SW480 (cell line): ENCODE measurements at regions not wholly inside any gene's neighbourhood (a gene's known extent, or its start where the extent isn't known, plus 50 kb on each side); places are given as distances from the start of the nearest gene placed in this dataset.
A peak's percentile ranks its signal among the peaks of the same experiment; 100 is the strongest.
"Not testable (repeated sequence)": the region's sequence is repeated elsewhere in the genome, so short reads cannot be mapped to it uniquely, and the experiment has no call there.

Source experiments
- DNase-seq: peaks from one replicate; pipeline ENCODE4 v3.0.0-alpha.2; 2016; ENCODE audit warnings: low spot score

GRCh38 chr6:155660251-155660977 is 204.8 kb upstream of the NOX3 start:
- DNase-seq: no peak

GRCh38 chr6:155656024-155656423 is 200.4 kb upstream of the NOX3 start:
- no peak for DNase-seq

GRCh38 chr6:155654474-155654873 is 198.8 kb upstream of the NOX3 start:
- DNase-seq: no peak

GRCh38 chr6:155648301-155648700 is 192.7 kb upstream of the NOX3 start:
- DNase-seq: no peak

GRCh38 chr6:155647354-155647753 is 191.7 kb upstream of the NOX3 start:
- DNase-seq: no peak

- no peak for DNase-seq
Observed at GRCh38 chr6:155646443-155646842, 190.8 kb upstream of the NOX3 start.

GRCh38 chr6:155645325-155645724 is 189.7 kb upstream of the NOX3 start:
- peak; percentile 6 for DNase-seq

GRCh38 chr6:155641603-155642002 is 186.0 kb upstream of the NOX3 start:
- DNase-seq: no peak

GRCh38 chr6:155638200-155638599 is 182.6 kb upstream of the NOX3 start:
- no peak for DNase-seq

- no peak for DNase-seq
Observed at GRCh38 chr6:155635416-155635815, 179.8 kb upstream of the NOX3 start.

- no peak for DNase-seq
Observed at GRCh38 chr6:155630085-155630484, 174.4 kb upstream of the NOX3 start.

- DNase-seq: no peak
Observed at GRCh38 chr6:155629652-155630051, 174.0 kb upstream of the NOX3 start.

GRCh38 chr6:155628306-155628705 is 172.7 kb upstream of the NOX3 start:
- no peak for DNase-seq

GRCh38 chr6:155627722-155628212 is 172.1 kb upstream of the NOX3 start:
- DNase-seq: not testable (repeated sequence)

- DNase-seq: no peak
Observed at GRCh38 chr6:155623450-155624178, 168.0 kb upstream of the NOX3 start.

- no peak for DNase-seq
Observed at GRCh38 chr6:155614606-155615005, 159.0 kb upstream of the NOX3 start.

- no peak for DNase-seq
Observed at GRCh38 chr6:155611742-155612141, 156.1 kb upstream of the NOX3 start.

GRCh38 chr6:155604991-155605390 is 149.4 kb upstream of the NOX3 start:
- DNase-seq: no peak

GRCh38 chr6:155599561-155599960 is 143.9 kb upstream of the NOX3 start:
- DNase-seq: no peak

- DNase-seq: no peak
Observed at GRCh38 chr6:155599160-155599559, 143.5 kb upstream of the NOX3 start.

GRCh38 chr6:155595284-155595683 is 139.6 kb upstream of the NOX3 start:
- DNase-seq: no peak

- DNase-seq: no peak
Observed at GRCh38 chr6:155591741-155592140, 136.1 kb upstream of the NOX3 start.

- no peak for DNase-seq
Observed at GRCh38 chr6:155589190-155589589, 133.6 kb upstream of the NOX3 start.

GRCh38 chr6:155587817-155588216 is 132.2 kb upstream of the NOX3 start:
- DNase-seq: no peak
